ENCODE measurements at regions not wholly inside any gene's neighbourhood (a gene's known extent, or its start where the extent isn't known, plus 50 kb on each side); places are given as distances from the start of the nearest gene placed in this dataset.

GRCh38 chr14:97025722-97026121 is 228.5 kb downstream of the VRK1 start:
- Histone ChIP-seq H3K4me3 (ENCODE audit: low read depth, low read length) (no peak overlapping the region), H3K36me3 (ENCODE audit: control insufficient read depth, insufficient read depth, low read length) (no peaks in the 10 kb centered on the region), H3K27me3 (ENCODE audit: control insufficient read depth, insufficient read depth, low read length) (no peaks in the 10 kb centered on the region)
- POLR2A ChIA-PET, result no interaction called here
- CTCF ChIA-PET, result no interaction called here
- TF ChIP-seq, protein P1, sequence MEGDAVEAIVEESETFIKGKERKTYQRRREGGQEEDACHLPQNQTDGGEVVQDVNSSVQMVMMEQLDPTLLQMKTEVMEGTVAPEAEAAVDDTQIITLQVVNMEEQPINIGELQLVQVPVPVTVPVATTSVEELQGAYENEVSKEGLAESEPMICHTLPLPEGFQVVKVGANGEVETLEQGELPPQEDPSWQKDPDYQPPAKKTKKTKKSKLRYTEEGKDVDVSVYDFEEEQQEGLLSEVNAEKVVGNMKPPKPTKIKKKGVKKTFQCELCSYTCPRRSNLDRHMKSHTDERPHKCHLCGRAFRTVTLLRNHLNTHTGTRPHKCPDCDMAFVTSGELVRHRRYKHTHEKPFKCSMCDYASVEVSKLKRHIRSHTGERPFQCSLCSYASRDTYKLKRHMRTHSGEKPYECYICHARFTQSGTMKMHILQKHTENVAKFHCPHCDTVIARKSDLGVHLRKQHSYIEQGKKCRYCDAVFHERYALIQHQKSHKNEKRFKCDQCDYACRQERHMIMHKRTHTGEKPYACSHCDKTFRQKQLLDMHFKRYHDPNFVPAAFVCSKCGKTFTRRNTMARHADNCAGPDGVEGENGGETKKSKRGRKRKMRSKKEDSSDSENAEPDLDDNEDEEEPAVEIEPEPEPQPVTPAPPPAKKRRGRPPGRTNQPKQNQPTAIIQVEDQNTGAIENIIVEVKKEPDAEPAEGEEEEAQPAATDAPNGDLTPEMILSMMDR (IDR thresholded peaks at IDR 0.05; ENCODE audit: insufficient read depth, low read depth, low read length), result no peak
- no peak for DNase-seq (ENCODE audit: low read depth)

DNA sequence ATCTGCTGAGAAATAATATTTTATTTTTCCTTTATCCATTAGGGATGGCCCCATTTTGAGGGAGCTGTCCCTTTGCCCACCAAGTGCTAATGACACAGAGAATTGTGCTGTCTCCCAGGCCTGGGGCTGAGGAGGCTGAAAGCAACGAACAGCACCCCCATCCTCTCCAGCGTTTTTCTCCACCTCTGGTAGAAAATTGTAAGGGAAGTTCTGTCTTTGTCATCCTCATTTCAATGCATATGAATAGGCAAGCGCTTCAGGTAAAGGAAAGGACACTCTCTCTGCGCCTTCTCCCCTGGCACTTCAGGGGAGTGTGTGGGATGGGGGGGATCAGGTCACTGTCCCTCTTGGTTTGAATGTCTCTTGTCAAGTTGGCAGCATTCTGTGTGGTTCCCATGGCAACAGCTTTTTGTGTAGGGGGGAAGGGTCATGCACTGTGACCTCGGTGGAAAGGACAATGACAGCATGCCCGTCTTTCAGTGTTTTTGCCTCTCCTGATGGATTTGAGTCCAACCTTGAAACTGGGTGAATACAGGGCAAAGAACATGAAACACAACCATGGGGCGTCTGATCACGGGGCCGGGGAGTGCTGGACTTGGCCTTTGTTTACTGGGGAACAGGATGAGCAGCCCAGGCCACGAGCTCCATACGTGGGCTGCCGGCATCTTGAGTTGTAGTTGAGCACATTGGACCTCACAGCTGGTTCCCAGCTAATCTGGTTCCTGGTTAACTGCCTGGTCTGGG is 230.2 kb downstream of the VRK1 start:
- ChIA-PET POLR2A (no interaction called here), CTCF (no interaction called here)
- DNase-seq (ENCODE audit: low read depth), result no peak
- H3K36me3 ChIP-seq (ENCODE audit: control insufficient read depth, insufficient read depth, low read length), result no peaks in the 10 kb centered on the region
- TF ChIP-seq, protein P1 (IDR thresholded peaks at IDR 0.05; ENCODE audit: insufficient read depth, low read depth, low read length), result no peak
- H3K4me3 ChIP-seq (ENCODE audit: low read depth, low read length), result no peak overlapping the region
- no peaks in the 10 kb centered on the region for H3K27me3 ChIP-seq (ENCODE audit: control insufficient read depth, insufficient read depth, low read length)

- TF ChIP-seq, protein P1 (IDR thresholded peaks at IDR 0.05; ENCODE audit: insufficient read depth, low read depth, low read length), result no peak
- ChIA-PET CTCF (no interaction called here), POLR2A (no interaction called here)
- Histone ChIP-seq H3K27me3 (ENCODE audit: control insufficient read depth, insufficient read depth, low read length) (no peaks in the 10 kb centered on the region), H3K4me3 (ENCODE audit: low read depth, low read length) (no peak overlapping the region), H3K36me3 (ENCODE audit: control insufficient read depth, insufficient read depth, low read length) (no peaks in the 10 kb centered on the region)
- no peak for DNase-seq (ENCODE audit: low read depth)
Observed at GRCh38 chr14:97028382-97028781, 231.2 kb downstream of the VRK1 start.

DNA sequence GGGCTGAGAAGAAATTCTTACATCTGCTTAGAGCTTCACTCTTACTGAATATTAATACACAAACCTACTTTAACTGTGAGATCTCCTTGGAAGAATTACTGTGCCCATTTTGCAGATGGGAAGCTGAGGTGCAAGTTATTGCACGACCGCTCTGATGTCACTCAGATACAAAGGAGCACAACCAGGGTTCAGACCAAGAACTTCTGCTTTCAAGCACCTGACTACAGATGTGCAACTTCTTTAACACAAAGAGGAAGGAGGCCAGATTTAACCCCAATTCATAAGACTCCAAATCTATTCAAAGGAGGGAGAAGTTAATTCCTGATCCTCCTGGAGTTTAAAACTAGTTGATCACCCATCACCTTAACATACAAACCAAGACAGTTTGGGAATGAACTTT is 232.6 kb downstream of the VRK1 start:
- CTCF ChIA-PET, result no interaction called here
- POLR2A ChIA-PET, result no interaction called here

DNA sequence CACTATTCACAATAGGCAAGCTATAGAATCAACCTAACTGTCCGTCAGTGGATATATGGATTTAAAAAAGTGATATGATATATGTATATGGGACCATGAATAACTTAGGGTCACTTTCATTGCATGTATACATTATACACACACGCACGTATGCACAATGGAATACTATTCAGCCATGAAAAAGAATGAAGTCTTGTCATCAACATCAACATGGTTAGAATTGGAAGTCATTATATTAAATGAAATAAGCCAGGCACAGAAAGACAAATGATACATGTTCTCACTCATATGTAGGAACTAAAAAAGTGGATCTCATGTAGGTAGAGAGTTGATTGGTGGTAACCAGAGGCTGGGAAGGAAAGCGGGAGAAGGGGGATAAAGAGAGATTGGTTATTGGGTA is 234.3 kb downstream of the VRK1 start:
- no peak overlapping the region for H3K4me3 ChIP-seq (ENCODE audit: low read depth, low read length)
- POLR2A ChIA-PET, result no interaction called here
- CTCF ChIA-PET, result no interaction called here
- no peak for DNase-seq (ENCODE audit: low read depth)
- TF ChIP-seq, protein P1 (IDR thresholded peaks at IDR 0.05; ENCODE audit: insufficient read depth, low read depth, low read length), result no peak
- no peaks in the 10 kb centered on the region for H3K27me3 ChIP-seq (ENCODE audit: control insufficient read depth, insufficient read depth, low read length)
- H3K36me3 ChIP-seq (ENCODE audit: control insufficient read depth, insufficient read depth, low read length), result no peaks in the 10 kb centered on the region

More for the DNA sequence above, 232.6 kb downstream of the VRK1 start:
- Histone ChIP-seq H3K36me3 (ENCODE audit: control insufficient read depth, insufficient read depth, low read length) (no peaks in the 10 kb centered on the region), H3K4me3 (ENCODE audit: low read depth, low read length) (no peak overlapping the region), H3K27me3 (ENCODE audit: control insufficient read depth, insufficient read depth, low read length) (no peaks in the 10 kb centered on the region)
- TF ChIP-seq, protein P1 (IDR thresholded peaks at IDR 0.05; ENCODE audit: insufficient read depth, low read depth, low read length), result no peak
- no peak for DNase-seq (ENCODE audit: low read depth)
